HCT116 (cell line): ENCODE measurements at regions not wholly inside any gene's neighbourhood (a gene's known extent, or its start where the extent isn't known, plus 50 kb on each side); places are given as distances from the start of the nearest gene placed in this dataset.

Experiments
- CEBPB ChIP-seq: IDR thresholded peaks from 2 replicates; pipeline ENCODE4 v1.6.1; 2012; ENCODE audit warnings: low read depth
- CTCF ChIP-seq, 3 experiments: fragments of 200-600 bp in 1 of 3; sonication (generic) in 1 of 3; IDR thresholded peaks in 2 of 3; conservative IDR thresholded peaks in 1 of 3; 2 replicates each; pipeline ENCODE4 v1.5.1; 2012 to 2017; ENCODE audit warnings: low read depth in 2 of 3, low read length in 2 of 3, antibody characterized with exemption in 1 of 3, borderline replicate concordance in 1 of 3, control low read depth in 1 of 3, mild to moderate bottlenecking in 1 of 3, mixed read lengths in 1 of 3, mixed run types in 1 of 3, moderate library complexity in 1 of 3; ENCODE audit not compliant: insufficient read depth in 1 of 3
- EGR1 ChIP-seq: IDR thresholded peaks from 2 replicates; pipeline ENCODE4 v1.6.1; 2012; ENCODE audit warnings: low read depth
- ELF1 ChIP-seq: IDR thresholded peaks from 2 replicates; pipeline ENCODE4 v1.6.1; 2012; ENCODE audit warnings: low read depth, borderline replicate concordance
- EZH2 ChIP-seq: fragments of 200-600 bp; sonication (generic); IDR thresholded peaks from 2 replicates; pipeline ENCODE4 v1.6.1; 2017; ENCODE audit warnings: antibody characterized with exemption, mixed run types
- EZH2phosphoT487 ChIP-seq: fragments of 200-600 bp; IDR thresholded peaks from 2 replicates; pipeline ENCODE4 v1.6.1; 2018; ENCODE audit warnings: antibody characterized with exemption, borderline replicate concordance
- FOSL1 ChIP-seq: IDR thresholded peaks from 2 replicates; pipeline ENCODE4 v1.6.1; 2012; ENCODE audit warnings: low read depth
- MAX ChIP-seq: IDR thresholded peaks from 2 replicates; pipeline ENCODE4 v1.6.1; 2012
- POLR2A ChIP-seq: IDR thresholded peaks from 2 replicates; pipeline ENCODE4 v1.7.0; 2011; ENCODE audit warnings: borderline replicate concordance; ENCODE audit not compliant: insufficient read depth, insufficient read length; ENCODE audit errors: extremely low read depth
- POLR2AphosphoS5 ChIP-seq: IDR thresholded peaks from 2 replicates; pipeline ENCODE4 v1.6.1; 2011; ENCODE audit warnings: mild to moderate bottlenecking, low read depth, low read length, moderate library complexity
- RAD21 ChIP-seq: IDR thresholded peaks from 2 replicates; pipeline ENCODE4 v1.6.1; 2012; ENCODE audit warnings: low read depth, mild to moderate bottlenecking
- SP1 ChIP-seq: IDR thresholded peaks from 2 replicates; pipeline ENCODE4 v1.6.1; 2012; ENCODE audit warnings: low read depth
- ZFX ChIP-seq: fragments of 450-650 bp; IDR thresholded peaks from 2 replicates; pipeline ENCODE4 v1.6.1; 2017
- ZNF274 ChIP-seq: fragments of 200-500 bp; sonication (Bioruptor generic); IDR thresholded peaks from 2 replicates; pipeline ENCODE4 v1.6.1; 2014; ENCODE audit warnings: mild to moderate bottlenecking, low read depth, low read length, inconsistent platforms

- TF ChIP-seq CTCF (IDR thresholded peaks at IDR 0.05 in 2 of 3, conservative IDR thresholded peaks at IDR 0.05 in 1 of 3; ENCODE audit: borderline replicate concordance in 1 of 3, insufficient read depth in 1 of 3, low read depth in 2 of 3, low read length in 2 of 3) (no peak), EZH2 (no peak), EGR1 (no peak), FOSL1 (no peak), SP1 (no peak), ZFX (no peak), POLR2AphosphoS5 (no peak), MAX (no peak), CEBPB (no peak), POLR2A (no peak), ZNF274 (no peak), EZH2phosphoT487 (no peak), ELF1 (no peak), RAD21 (no peak)
Observed at GRCh38 chr16:51057969-51058337, 93.1 kb downstream of the SALL1 start.
